ENCODE measurements at regions not wholly inside any gene's neighbourhood (a gene's known extent, or its start where the extent isn't known, plus 50 kb on each side); places are given as distances from the start of the nearest gene placed in this dataset.
"Not testable (repeated sequence)": the region's sequence is repeated elsewhere in the genome, so short reads cannot be mapped to it uniquely, and the experiment has no call there.

DNA sequence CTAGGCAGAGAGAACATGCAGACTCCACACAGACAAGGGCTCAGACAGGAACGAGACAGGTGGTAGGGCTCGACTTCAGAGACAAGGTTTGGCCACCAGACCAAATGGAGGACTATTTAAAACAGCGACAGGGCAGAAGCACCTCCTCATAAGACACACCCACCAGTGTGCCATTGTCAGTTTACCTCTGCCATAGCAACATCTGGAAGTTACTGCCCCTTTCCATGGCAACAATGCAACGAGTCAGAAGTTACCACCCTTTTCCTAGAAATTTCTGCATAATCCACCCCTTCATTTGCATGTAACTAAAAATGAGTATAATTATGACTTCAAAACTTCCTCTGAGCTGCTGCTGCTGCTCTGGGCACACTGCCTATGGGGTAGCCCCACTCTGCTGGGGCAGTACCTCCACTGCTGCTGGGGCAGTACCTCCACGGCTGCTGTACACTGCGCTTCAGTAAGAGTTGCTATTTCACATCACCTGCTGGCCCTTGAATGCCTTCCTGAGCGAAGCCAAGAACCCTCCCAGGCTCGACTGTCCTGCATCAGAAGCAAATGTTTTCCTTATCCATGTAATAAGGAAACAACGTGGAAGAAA lies 2222.3 kb upstream of the AGA start:
- DNase-seq (ENCODE audit: low read depth in 2 of 2), result no peak

DNA sequence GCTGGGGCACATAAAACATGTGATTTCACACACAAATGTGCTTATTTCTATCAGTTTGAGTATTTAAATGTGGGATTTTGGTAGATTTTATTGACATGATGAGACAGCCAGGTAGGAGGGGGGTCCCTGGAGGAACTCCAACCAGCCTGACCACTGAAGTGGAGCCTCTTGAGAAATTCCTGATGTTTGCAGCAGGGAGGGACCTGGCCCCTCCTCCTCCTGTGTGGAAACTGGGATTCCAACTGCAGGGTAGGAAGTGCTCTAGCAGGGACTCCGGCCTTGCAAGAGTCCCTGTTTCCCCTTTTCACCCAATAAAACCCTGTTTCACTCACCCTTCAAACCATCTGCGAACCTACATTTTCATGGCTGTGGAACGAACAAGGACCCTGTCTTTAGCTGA lies 2224.0 kb upstream of the AGA start:
- DNase-seq (ENCODE audit: low read depth in 2 of 2), result no peak

DNA sequence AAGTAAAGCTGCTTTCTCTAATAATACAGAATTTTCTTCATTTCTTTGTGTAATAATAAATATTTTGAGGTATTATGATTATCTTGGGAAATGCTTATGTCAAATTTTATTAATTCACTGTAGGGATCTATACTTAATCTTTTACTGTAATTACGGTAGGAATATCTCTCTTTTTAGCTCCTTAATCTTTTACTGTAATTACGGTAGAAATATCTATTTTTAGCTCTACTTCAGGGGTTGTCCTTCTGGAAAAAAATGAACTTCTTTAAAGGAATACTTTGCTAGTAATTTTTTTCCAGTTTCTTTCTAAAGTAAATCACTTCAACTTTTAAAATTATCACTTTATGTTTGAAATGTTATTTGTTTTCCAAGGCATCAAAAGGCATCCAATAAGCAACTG lies 2229.4 kb upstream of the AGA start:
- no peak for DNase-seq (ENCODE audit: low read depth in 2 of 2)

DNA sequence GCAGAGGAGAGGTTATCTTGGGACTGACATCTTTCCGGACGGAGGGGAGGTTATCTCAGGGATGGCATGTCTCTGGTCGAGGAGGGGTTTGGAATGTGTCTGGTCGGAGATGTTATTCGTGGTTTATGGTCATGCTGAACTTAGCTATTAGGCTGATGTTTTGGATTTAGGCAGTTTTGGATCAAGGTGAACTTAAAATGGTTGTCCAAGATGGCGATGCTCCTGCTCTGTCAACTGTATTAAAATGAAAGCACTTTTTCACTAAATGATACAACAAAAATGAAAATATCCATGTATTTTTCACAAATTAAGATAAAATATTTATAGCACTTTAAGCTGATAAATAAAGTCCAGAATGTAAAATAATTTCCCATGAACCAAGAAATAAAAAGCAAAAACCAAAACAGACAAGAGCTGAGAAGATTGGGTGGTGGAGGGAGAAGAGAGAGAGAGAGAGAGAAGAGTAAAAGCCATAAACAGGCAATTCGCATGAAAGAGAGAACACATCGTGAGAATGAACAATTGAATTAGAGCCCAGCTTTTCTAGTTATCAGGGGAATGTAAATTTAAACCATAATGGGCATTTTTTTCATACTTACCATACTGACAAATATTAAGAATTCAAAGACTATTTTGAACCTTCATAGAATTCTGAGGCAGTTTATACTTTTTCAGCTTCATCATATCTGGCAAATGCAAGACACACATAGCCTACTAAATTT lies 2236.0 kb upstream of the AGA start:
- no peak for DNase-seq (ENCODE audit: low read depth in 2 of 2)

DNA sequence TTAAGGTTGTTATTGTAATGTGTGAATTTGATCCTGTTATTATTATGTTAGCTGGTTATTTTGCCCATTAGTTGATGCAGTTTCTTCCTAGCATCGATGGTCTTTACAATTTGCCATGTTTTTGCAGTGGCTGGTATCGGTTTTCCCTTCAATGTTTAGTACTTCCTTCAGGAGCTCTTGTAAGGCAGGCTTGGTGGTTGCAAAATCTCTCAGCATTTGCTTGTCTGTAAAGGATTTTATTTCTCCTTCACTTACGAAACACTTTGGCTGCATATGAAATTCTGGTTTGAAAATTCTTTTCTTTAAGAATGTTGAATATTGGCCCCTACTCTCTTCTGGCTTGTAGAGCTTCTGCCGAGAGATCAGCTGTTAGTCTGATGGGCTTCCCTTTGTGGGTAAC lies 2241.4 kb upstream of the AGA start:
- not testable (repeated sequence) for DNase-seq (ENCODE audit: low read depth in 2 of 2)

DNA sequence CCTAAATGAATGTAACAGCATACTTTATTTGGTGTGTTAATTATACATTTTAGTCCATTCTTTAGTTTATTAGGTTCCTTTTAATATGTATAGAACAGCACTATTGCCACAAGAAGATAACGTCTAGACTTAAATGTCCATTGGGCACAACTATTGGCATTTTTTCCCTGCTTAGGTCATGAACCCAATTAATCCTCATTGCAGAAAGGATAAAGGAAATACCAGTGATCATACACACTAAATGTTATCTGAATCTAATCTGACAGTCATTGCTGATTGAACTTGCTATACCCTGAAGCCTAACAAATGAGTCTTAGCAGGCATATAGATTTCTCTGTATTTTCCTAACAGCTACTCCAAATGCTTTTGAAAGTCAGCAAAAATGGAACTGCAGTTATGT lies 2250.0 kb upstream of the AGA start:
- DNase-seq (ENCODE audit: low read depth in 2 of 2), result no peak

DNA sequence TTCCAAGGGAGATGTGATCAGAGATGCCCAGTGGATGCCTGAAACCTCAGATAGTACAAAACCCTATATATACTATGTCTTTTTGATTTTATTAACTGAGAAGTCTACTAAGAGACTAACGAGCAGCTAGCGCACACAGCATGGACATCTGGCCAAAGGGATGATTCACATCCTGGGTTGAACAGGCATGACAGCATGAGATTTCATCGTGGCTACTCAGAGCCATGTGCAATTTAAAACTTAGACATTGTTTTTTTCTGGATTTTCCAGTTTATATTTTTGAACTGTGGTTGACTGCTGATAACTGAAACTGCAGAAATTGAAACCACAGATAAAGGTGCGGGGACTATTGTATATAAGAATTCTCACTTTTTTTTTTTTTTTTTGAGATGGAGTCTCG lies 2252.9 kb upstream of the AGA start:
- no peak for DNase-seq (ENCODE audit: low read depth in 2 of 2)

DNA sequence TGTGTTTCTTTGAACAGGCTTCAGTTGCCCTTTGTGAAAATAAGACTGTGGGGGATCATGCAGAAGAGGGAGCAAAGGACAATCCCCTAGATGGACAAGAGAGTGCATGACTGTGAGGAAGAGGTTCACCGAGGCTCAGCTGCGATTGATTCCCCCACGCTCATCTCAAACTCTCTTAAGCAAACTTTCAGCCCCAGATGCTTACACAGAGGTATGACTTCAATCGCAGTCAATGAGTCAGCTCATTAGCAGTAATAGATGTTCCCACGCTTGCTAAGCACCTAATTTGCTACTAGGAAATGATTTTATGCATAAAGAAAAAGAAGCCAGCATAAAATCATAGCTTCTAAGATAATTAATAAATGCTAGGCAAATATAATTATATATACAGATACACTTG lies 2256.1 kb upstream of the AGA start:
- DNase-seq (ENCODE audit: low read depth in 2 of 2), result no peak

DNA sequence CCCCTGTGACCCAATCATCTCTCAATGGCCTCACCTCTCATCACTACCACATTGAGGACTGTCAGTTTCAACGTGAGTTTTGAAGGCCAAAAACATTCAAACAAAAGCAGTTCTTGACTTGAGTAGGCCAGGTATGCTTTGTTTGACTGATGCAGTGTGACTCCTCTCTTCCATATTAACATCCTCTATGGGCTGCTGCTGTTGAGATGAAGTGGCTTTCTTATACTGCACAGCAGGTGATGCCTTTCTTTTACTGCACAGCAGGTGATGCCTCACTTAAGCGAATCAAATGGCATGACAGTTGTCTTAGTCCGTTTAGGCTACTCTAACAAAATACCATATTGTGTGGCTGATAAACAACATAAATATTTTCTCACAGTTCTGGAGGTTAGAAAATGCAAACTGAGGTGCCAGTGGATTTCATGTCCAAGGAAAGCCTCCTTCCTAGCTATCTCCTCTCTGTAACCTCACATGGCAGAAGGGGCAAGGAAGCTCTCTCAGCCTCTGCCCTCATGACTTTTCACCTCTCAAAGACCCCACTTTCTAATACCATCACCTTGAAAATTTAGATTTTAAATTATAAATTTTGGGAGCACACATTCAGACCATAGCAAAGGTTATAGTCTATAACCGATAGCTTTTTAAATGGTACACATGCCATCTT lies 2267.9 kb upstream of the AGA start:
- no peak for DNase-seq (ENCODE audit: low read depth in 2 of 2)

DNA sequence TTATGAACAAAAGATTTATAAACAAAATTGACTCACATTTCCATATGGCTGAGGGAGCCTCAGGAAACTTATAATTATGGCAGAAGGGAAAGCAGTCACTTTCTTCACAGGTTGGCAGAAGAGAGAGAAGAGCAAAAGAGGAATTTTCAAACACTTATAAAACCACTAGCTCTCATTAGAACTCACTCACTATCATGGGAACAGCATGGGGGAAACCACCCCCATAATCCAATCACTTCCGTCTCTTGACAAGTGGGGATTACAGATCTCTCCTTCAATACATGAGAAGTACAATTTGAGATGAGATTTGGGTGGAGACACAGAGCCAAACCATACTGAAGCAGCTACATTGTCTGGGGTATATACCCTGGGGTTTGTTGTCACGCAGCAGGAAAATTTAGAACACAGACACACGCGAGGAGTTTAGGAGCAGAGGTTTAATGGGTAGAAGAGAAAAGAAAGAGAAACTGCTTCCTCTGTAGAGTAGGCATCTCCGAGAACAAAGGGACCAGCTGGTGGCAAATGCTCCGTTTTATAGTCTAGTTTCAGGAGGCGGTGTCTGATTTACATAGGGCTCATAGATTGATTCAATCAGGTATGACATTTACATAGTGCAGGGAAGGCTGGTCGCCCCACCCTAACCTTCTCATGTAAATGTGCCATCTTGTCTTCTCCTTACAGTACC lies 2277.7 kb upstream of the AGA start:
- DNase-seq (ENCODE audit: low read depth in 2 of 2), result no peak

DNA sequence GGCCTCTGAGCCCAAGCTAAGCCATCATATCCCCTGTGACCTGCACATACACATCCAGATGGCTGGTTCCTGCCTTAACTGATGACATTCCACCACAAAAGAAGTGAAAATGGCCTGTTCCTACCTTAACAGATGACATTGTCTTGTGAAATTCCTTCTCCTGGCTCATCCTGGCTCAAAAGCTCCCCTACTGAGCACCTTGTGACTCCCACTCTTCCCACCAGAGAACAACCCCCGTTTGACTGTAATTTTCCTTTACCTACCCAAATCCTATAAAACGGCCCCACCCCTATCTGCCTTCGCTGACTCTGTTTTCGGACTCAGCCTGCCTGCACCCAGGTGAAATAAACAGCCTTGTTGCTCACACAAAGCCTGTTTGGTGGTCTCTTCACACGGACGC lies 2284.3 kb upstream of the AGA start:
- not testable (repeated sequence) for DNase-seq (ENCODE audit: low read depth in 2 of 2)

DNA sequence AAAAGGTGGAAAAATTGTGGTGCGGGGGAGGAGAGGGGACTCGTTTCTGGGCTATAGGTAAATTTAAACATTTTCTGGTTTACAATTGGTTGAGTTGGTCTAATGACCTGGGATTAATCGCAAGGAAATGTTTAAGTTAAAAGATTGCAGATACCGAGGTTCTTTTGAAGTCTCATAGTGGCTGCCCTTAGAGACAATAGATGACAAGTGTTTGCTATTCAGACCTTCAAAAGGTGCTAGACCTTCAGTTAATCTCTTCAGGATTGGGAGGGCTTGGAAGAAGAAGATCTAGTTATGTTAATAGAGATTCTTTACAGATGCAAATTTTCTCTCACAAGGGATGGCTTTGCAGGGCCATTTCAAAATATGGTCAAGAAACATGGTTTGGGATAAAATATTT lies 2286.1 kb upstream of the AGA start:
- no peak for DNase-seq (ENCODE audit: low read depth in 2 of 2)

DNA sequence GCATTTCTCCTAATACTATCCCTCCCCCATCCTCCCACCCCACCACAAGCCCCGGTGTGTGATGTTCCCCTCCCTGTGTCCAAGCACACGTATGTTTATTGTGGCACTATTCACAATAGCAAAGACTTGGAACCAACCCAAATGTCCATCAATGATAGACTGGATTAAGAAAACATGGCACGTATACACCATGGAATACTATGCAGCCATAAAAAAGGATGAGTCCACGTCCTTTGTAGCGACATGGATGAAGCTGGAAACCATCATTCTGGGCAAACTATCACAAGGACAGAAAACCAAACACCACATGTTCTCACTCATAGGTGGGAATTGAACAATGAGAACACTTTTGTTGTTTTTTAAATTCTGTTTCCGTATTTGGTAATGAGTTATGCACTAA lies 2294.6 kb upstream of the AGA start:
- DNase-seq (ENCODE audit: low read depth in 2 of 2), result not testable (repeated sequence)

DNA sequence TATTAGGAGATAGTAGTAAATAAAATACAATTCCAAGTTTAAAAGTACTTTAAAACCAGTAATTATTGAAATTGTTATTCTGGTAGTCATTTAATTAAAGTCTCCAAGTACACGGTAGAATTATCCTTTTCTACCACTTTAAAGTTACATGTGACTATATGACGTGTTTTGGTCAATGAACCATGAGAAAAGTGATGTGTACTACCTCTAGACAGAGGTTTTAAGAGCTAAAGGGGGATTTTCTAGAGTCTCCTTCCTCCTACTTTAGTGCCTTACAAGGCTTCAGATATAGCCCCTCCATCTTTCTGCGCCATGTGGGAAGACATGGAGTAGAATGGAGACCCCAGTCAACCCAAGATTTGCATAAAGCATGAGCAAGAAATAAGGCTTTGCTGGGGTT lies 2296.6 kb upstream of the AGA start:
- DNase-seq (ENCODE audit: low read depth in 2 of 2), result no peak

DNA sequence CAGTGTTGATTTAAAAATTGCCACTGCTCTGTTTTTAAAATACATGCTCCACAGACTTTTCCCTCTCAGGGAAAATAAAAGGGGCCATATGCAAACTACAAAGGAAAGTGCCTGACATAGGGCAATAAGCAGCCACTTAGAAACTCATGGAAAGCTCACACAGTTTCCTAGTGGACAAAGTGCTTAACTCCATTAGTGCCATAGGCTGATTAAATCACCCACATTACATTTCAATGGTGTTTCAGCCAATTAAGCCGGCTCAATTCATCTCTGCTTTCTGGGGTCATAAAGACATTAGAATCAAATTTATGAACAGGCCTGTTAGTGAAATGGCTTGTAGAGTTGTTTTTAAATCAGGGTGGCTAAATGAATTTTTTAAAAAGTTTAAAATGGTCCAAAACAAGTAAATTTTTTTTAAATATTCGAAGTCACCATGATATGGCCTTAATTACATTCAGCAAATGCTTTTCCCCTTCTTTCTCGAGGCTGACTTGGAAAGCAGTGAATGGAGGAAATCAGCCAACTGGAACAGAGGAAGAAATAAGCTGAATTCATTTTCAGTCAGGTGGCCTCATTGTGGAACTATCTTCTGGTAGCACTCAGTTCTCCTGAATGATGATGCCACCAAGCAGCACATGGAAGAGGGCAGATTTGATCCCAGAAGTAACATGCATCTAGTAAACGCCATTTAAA lies 2305.1 kb upstream of the AGA start:
- no peak for DNase-seq (ENCODE audit: low read depth in 2 of 2)

DNA sequence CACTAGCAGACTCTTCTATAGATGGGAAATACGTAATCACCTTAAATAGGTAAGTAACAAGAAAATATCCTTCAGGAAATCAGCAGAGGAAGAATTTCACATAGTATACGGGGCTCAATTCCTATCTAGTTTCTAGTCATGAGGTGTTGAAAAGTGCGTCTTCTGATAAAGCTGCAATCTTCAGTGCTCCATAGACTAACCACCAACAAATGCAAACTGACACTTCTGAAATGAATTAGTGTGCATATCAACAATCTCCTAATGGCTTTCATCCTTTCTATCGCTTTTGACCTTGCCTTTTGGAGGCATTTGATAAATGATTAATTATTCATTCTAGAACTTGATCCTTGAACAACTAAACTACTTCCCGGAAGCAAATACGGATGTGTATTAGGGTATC lies 2306.6 kb upstream of the AGA start:
- DNase-seq (ENCODE audit: low read depth in 2 of 2), result no peak

DNA sequence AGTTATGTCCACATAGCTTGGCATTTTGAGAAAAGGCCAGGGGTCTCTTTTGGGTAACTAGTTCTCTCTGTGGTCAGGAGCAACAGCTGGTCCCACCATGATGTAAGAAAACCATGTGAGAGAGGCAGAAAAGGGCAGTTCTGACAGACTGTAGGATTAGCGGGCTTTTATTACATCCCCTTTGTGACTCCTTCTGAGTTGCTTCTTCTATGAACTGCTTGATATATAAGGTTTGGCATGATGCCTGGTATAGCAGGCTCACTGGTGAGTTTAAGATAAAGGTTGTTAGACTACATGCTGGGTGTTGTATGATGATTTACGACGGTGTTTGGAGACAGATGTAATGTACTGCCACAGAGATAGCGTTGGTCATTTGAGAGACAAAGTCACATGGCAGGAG lies 2308.1 kb upstream of the AGA start:
- DNase-seq (ENCODE audit: low read depth in 2 of 2), result no peak

DNA sequence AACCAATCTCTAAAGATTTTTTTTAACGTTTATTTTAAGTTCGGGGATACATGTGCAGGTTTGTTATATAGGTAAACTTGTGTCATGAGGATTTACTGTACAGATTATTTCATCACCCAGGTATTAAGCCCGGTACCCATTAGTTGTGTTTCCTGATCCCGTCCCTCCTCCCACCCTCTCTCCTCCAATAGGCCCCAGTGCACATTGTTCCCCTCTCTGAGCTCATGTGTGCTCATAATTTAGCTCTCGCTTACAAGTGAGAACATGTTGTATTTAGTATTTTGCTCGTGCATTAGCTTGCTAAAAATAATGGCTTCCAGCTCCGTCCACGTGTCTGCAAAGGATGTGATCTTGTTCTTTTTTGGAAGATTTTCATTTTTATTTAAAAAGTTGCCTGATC lies 2309.4 kb upstream of the AGA start:
- no peak for DNase-seq (ENCODE audit: low read depth in 2 of 2)

DNA sequence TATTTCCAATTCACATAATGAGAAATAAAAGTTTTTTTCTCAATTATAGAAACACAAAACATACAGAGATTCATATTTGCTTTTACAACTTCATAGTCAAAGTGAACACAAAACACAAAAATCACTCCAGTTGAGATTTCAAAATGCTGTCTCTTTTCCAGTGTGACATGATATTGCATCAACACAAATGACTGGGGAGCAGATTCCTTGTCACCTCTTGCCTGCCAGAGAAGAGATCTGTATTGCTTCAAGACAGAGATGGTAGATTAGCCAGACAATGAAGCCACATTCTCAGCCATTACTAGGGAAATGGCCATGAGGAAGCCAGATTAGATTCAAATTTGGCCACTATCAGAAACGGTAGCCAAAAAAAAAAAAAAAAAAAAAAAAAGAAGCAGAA lies 2313.1 kb upstream of the AGA start:
- no peak for DNase-seq (ENCODE audit: low read depth in 2 of 2)

DNA sequence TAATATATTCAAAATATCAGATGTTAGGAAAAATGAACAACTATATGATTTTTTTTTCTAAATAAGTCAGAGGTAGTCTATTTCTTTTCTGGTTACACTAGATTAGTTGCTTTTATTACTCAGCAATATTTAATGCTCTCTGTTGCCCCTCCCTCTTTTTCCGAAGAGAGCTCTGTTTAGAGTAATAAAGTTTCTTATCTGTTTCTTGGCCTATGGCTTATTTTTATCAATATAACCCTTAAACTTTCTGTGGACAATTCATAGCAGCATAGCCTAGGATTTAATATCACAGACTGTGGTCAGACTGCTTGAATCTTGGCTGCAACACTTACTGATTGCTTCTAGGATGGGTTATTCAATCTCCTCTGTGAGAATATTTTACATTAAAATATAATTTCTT lies 2315.4 kb upstream of the AGA start:
- DNase-seq (ENCODE audit: low read depth in 2 of 2), result no peak

DNA sequence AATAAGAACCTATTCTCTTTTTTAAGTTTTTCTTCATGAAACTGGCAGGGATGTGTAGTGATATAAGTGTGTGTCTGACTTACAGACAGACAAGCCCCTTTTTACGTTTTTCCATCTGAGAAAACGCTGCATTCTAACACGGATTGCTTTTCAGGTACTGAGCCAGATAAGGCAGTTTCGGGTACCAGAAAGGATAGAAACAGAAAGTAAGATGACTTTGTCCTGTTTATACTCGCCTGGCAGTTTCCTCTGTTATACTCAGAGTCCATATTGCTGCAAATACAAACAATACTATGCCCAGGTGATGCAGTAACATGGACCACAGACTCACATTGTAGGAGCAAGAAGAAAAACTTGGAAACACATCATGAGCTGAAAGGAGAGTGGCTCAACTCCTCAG lies 2320.6 kb upstream of the AGA start:
- DNase-seq (ENCODE audit: low read depth in 2 of 2), result no peak

DNA sequence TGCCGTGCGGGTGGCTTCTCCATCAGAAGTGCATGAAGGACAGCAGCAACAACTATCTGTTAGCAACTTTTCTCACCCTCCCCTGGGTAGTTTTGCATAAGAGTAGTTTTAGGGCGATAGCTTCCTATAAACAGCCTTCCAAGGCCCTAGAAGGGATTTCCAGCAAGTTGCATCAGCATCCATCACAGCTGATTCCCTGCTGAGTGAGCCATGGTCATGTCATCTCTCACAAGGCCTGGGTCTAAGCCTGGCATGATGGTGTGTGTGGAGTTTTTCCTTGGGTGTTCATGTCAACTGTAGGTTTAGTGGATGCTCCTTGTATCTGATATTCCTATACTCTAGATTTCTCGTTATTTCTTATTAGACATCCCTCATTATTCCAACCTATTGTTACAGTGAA lies 2324.7 kb upstream of the AGA start:
- DNase-seq (ENCODE audit: low read depth in 2 of 2), result no peak
